ENCODE measurements at regions not wholly inside any gene's neighbourhood (a gene's known extent, or its start where the extent isn't known, plus 50 kb on each side); places are given as distances from the start of the nearest gene placed in this dataset.

- Histone ChIP-seq H3K27ac (ENCODE audit: low read depth in 2 of 2, low read length in 1 of 2) (no peak overlapping the region), H3K4me1 (ENCODE audit: control insufficient read depth in 2 of 2, insufficient read depth in 2 of 2, low read length in 1 of 2) (no peaks in the 10 kb centered on the region), H3K27me3 (ENCODE audit: control insufficient read depth in 1 of 2, insufficient read depth in 2 of 2, low read length in 2 of 2) (no peaks in the 10 kb centered on the region), H3K4me3 (ENCODE audit: low read depth in 1 of 2, low read length in 2 of 2) (no peak overlapping the region), H3K36me3 (ENCODE audit: control insufficient read depth in 2 of 2, insufficient read depth in 2 of 2, low read length in 1 of 2) (no peaks in the 10 kb centered on the region), H3K9me3 (ENCODE audit: control insufficient read depth in 2 of 2, insufficient read depth in 1 of 2, low read depth in 1 of 2, low read length in 1 of 2) (no peaks in the 10 kb centered on the region)
These were observed 131.2 kb upstream of the FAM20A start for GRCh38 chr17:68732301-68732749.

GRCh38 chr17:68731465-68731864, 130.3 kb upstream of the FAM20A start:
- 54 to 74% methylated on average over 4 of the region's 4 CpGs for WGBS, 2 donors
- H3K27ac ChIP-seq (ENCODE audit: low read depth in 2 of 2, low read length in 1 of 2) = no peak overlapping the region
- H3K27me3 ChIP-seq (ENCODE audit: control insufficient read depth in 1 of 2, insufficient read depth in 2 of 2, low read length in 2 of 2) = no peaks in the 10 kb centered on the region
- H3K4me1 ChIP-seq (ENCODE audit: control insufficient read depth in 2 of 2, insufficient read depth in 2 of 2, low read length in 1 of 2) = no peaks in the 10 kb centered on the region
- H3K9me3 ChIP-seq (ENCODE audit: control insufficient read depth in 2 of 2, insufficient read depth in 1 of 2, low read depth in 1 of 2, low read length in 1 of 2) = no peaks in the 10 kb centered on the region
- no peak overlapping the region for H3K4me3 ChIP-seq (ENCODE audit: low read depth in 1 of 2, low read length in 2 of 2)
- no peaks in the 10 kb centered on the region for H3K36me3 ChIP-seq (ENCODE audit: control insufficient read depth in 2 of 2, insufficient read depth in 2 of 2, low read length in 1 of 2)

DNA sequence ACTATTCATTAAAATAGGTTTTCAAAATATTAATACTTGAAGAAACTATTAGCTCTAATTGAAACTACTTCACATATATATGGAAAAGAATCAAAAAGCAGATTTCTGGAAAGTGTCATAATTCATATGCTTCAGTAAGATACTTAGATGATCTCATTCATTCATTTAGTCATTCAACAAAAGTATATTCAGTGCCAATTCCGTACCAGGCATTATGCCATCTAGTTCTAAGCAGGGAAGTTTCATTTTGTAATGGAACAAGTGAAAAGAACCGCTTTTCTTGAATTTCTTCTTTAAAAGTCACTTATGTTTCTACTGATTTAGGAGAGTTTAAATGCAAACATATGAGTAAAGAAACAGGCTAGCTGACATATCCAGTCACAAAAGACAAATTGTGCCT, 118.3 kb upstream of the FAM20A start:
- 42 to 59% methylated on average over 2 of the region's 2 CpGs for WGBS, 2 donors
- H3K36me3 ChIP-seq (ENCODE audit: control insufficient read depth in 2 of 2, insufficient read depth in 2 of 2, low read length in 1 of 2) = no peaks in the 10 kb centered on the region
- H3K27ac ChIP-seq (ENCODE audit: low read depth in 2 of 2, low read length in 1 of 2) = no peak overlapping the region
- no peaks in the 10 kb centered on the region for H3K4me1 ChIP-seq (ENCODE audit: control insufficient read depth in 2 of 2, insufficient read depth in 2 of 2, low read length in 1 of 2)
- H3K9me3 ChIP-seq (ENCODE audit: control insufficient read depth in 2 of 2, insufficient read depth in 1 of 2, low read depth in 1 of 2, low read length in 1 of 2) = no peaks in the 10 kb centered on the region
- no peak overlapping the region for H3K4me3 ChIP-seq (ENCODE audit: low read depth in 1 of 2, low read length in 2 of 2)
- no peaks in the 10 kb centered on the region for H3K27me3 ChIP-seq (ENCODE audit: control insufficient read depth in 1 of 2, insufficient read depth in 2 of 2, low read length in 2 of 2)

- Histone ChIP-seq H3K4me1 (ENCODE audit: control insufficient read depth in 2 of 2, insufficient read depth in 2 of 2, low read length in 1 of 2) (no peaks in the 10 kb centered on the region), H3K27me3 (ENCODE audit: control insufficient read depth in 1 of 2, insufficient read depth in 2 of 2, low read length in 2 of 2) (no peaks in the 10 kb centered on the region), H3K36me3 (ENCODE audit: control insufficient read depth in 2 of 2, insufficient read depth in 2 of 2, low read length in 1 of 2) (no peaks in the 10 kb centered on the region), H3K4me3 (ENCODE audit: low read depth in 1 of 2, low read length in 2 of 2) (no peak overlapping the region), H3K27ac (ENCODE audit: low read depth in 2 of 2, low read length in 1 of 2) (no peak overlapping the region), H3K9me3 (ENCODE audit: control insufficient read depth in 2 of 2, insufficient read depth in 1 of 2, low read depth in 1 of 2, low read length in 1 of 2) (no peaks in the 10 kb centered on the region)
- 67 to 70% methylated on average over 2 of the region's 2 CpGs for WGBS, 2 donors
These were observed 117.8 kb upstream of the FAM20A start for GRCh38 chr17:68718926-68719325.

DNA sequence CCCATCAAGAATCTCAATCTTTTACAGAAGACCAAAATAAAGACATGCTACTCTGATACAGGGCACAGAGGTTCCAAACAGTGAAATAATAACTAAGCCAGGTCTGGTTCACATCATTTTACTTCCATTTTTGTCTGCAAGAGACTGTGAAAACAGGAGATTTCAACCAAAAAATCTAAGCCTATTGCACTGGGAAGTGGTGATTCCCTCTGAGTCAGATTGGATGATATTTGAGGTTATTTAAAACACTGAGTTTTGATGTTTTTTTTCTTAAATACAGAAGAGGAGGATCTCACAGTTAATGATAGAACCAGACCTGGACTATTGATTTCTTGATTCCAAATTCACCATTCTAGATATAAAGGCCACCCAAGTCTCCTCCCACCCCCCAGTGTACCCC, 117.3 kb upstream of the FAM20A start:
- Histone ChIP-seq H3K9me3 (ENCODE audit: control insufficient read depth in 2 of 2, insufficient read depth in 1 of 2, low read depth in 1 of 2, low read length in 1 of 2) (no peaks in the 10 kb centered on the region), H3K36me3 (ENCODE audit: control insufficient read depth in 2 of 2, insufficient read depth in 2 of 2, low read length in 1 of 2) (no peaks in the 10 kb centered on the region), H3K4me3 (ENCODE audit: low read depth in 1 of 2, low read length in 2 of 2) (no peak overlapping the region), H3K4me1 (ENCODE audit: control insufficient read depth in 2 of 2, insufficient read depth in 2 of 2, low read length in 1 of 2) (no peaks in the 10 kb centered on the region), H3K27me3 (ENCODE audit: control insufficient read depth in 1 of 2, insufficient read depth in 2 of 2, low read length in 2 of 2) (no peaks in the 10 kb centered on the region), H3K27ac (ENCODE audit: low read depth in 2 of 2, low read length in 1 of 2) (no peak overlapping the region)

GRCh38 chr17:68714676-68715075, 113.5 kb upstream of the FAM20A start:
- 83 to 89% methylated on average over 2 of the region's 2 CpGs for WGBS, 2 donors
- no peaks in the 10 kb centered on the region for H3K9me3 ChIP-seq (ENCODE audit: control insufficient read depth in 2 of 2, insufficient read depth in 1 of 2, low read depth in 1 of 2, low read length in 1 of 2)
- H3K27ac ChIP-seq (ENCODE audit: low read depth in 2 of 2, low read length in 1 of 2) = no peak overlapping the region

DNA sequence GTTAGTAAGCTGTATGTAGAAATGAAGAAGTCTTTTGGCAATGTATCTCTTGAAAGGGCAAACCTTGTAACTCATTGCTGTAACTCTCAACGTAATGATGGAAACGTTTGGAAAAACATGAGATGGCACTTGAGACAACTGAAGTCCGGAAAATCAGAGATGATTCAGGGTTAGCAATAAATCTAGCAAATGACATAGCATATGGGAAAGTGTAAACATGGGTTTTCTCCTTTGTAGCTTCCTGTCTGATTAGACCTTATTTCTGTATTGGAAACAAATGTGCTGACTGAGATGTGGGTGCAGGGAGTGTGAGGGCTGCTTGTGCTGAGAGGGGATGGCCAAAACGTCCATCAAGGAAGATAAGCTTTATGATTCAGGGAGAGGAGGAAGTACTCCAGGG, 110.7 kb upstream of the FAM20A start:
- H3K36me3 ChIP-seq (ENCODE audit: control insufficient read depth in 2 of 2, insufficient read depth in 2 of 2, low read length in 1 of 2) = no peaks in the 10 kb centered on the region
- no peak overlapping the region for H3K27ac ChIP-seq (ENCODE audit: low read depth in 2 of 2, low read length in 1 of 2)
- 41 to 48% methylated on average over 4 of the region's 4 CpGs for WGBS, 2 donors
- H3K4me1 ChIP-seq (ENCODE audit: control insufficient read depth in 2 of 2, insufficient read depth in 2 of 2, low read length in 1 of 2) = no peaks in the 10 kb centered on the region
- no peaks in the 10 kb centered on the region for H3K9me3 ChIP-seq (ENCODE audit: control insufficient read depth in 2 of 2, insufficient read depth in 1 of 2, low read depth in 1 of 2, low read length in 1 of 2)
- no peaks in the 10 kb centered on the region for H3K27me3 ChIP-seq (ENCODE audit: control insufficient read depth in 1 of 2, insufficient read depth in 2 of 2, low read length in 2 of 2)
- no peak overlapping the region for H3K4me3 ChIP-seq (ENCODE audit: low read depth in 1 of 2, low read length in 2 of 2)

More at GRCh38 chr17:68714676-68715075, 113.5 kb upstream of the FAM20A start:
- Histone ChIP-seq H3K4me3 (ENCODE audit: low read depth in 1 of 2, low read length in 2 of 2) (no peak overlapping the region), H3K36me3 (ENCODE audit: control insufficient read depth in 2 of 2, insufficient read depth in 2 of 2, low read length in 1 of 2) (no peaks in the 10 kb centered on the region), H3K27me3 (ENCODE audit: control insufficient read depth in 1 of 2, insufficient read depth in 2 of 2, low read length in 2 of 2) (no peaks in the 10 kb centered on the region), H3K4me1 (ENCODE audit: control insufficient read depth in 2 of 2, insufficient read depth in 2 of 2, low read length in 1 of 2) (no peaks in the 10 kb centered on the region)

DNA sequence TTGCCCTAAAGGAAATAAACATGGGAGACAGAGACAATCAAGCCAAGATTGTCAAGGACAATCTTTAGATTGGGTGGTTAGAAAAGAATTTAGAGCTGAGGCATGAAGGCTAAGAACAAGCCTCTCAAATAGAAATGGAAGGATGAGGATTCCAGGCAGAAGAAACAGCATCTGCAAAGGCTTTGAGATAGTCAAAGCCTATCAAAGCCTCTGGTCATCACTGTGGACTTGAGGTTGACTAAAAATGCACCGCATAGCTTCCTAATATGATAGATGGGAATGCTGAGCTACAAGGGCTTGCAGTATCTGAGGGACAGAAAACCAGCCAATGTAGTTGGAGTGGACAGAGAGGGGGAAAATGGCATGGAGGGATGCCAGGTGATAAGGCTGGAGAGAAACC, 109.8 kb upstream of the FAM20A start:
- H3K9me3 ChIP-seq (ENCODE audit: control insufficient read depth in 2 of 2, insufficient read depth in 1 of 2, low read depth in 1 of 2, low read length in 1 of 2) = no peaks in the 10 kb centered on the region
- no peaks in the 10 kb centered on the region for H3K36me3 ChIP-seq (ENCODE audit: control insufficient read depth in 2 of 2, insufficient read depth in 2 of 2, low read length in 1 of 2)
- no peaks in the 10 kb centered on the region for H3K4me1 ChIP-seq (ENCODE audit: control insufficient read depth in 2 of 2, insufficient read depth in 2 of 2, low read length in 1 of 2)
- H3K27ac ChIP-seq (ENCODE audit: low read depth in 2 of 2, low read length in 1 of 2) = no peak overlapping the region
- no peaks in the 10 kb centered on the region for H3K27me3 ChIP-seq (ENCODE audit: control insufficient read depth in 1 of 2, insufficient read depth in 2 of 2, low read length in 2 of 2)
- H3K4me3 ChIP-seq (ENCODE audit: low read depth in 1 of 2, low read length in 2 of 2) = no peak overlapping the region
- 90 to 94% methylated on average over 1 of the region's 1 CpG for WGBS, 2 donors

DNA sequence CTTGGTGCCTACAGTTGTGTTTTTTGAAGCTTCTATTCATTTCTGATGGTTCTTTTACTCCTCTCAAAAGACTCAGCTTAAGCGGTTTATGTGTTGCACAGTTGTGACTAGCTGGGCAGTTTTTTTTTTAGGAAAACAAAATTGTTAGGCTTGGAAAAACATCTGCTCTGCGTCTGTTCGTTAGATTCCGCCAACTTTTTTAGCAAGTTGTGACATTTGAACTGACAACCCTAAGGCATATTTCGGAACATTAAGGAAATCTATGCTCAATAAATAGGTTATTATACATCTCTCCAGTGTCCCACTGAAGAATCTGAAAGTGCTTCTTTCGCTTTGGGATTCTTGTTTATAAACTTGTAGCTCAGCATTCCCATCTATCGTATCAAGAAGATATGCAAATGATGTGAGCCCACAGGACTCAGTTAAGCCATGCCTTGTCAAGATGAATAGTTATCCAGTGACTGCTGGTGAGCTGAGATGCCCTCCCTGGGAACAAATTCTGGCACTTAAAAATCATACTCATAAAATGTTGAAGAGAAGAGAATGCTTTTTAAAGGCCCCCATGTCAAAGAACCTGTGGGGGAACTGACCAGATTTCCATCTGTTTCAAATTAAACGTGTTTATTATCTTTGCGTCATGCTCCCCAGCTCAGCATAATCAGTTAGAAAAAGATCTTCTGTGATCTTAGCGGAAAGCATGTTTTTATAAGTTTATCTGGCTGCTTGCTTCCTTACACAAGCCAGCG, 109.0 kb upstream of the FAM20A start:
- Histone ChIP-seq H3K4me3 (ENCODE audit: low read depth in 1 of 2, low read length in 2 of 2) (no peak overlapping the region), H3K9me3 (ENCODE audit: control insufficient read depth in 2 of 2, insufficient read depth in 1 of 2, low read depth in 1 of 2, low read length in 1 of 2) (no peaks in the 10 kb centered on the region), H3K4me1 (ENCODE audit: control insufficient read depth in 2 of 2, insufficient read depth in 2 of 2, low read length in 1 of 2) (no peaks in the 10 kb centered on the region), H3K27me3 (ENCODE audit: control insufficient read depth in 1 of 2, insufficient read depth in 2 of 2, low read length in 2 of 2) (no peaks in the 10 kb centered on the region), H3K27ac (ENCODE audit: low read depth in 2 of 2, low read length in 1 of 2) (peak overlapping the region in 1 of 2 donors; percentile 0), H3K36me3 (ENCODE audit: control insufficient read depth in 2 of 2, insufficient read depth in 2 of 2, low read length in 1 of 2) (no peaks in the 10 kb centered on the region)
- WGBS, 2 donors = 58 to 60% methylated on average over 11 of the region's 11 CpGs

GRCh38 chr17:68709461-68709860, 108.3 kb upstream of the FAM20A start:
- H3K9me3 ChIP-seq (ENCODE audit: control insufficient read depth in 2 of 2, insufficient read depth in 1 of 2, low read depth in 1 of 2, low read length in 1 of 2) = no peaks in the 10 kb centered on the region
- no peaks in the 10 kb centered on the region for H3K4me1 ChIP-seq (ENCODE audit: control insufficient read depth in 2 of 2, insufficient read depth in 2 of 2, low read length in 1 of 2)
- peak overlapping the region in 1 of 2 donors; percentile 17 for H3K27ac ChIP-seq (ENCODE audit: low read depth in 2 of 2, low read length in 1 of 2)
- H3K4me3 ChIP-seq (ENCODE audit: low read depth in 1 of 2, low read length in 2 of 2) = no peak overlapping the region
- 86 to 88% methylated on average over 6 of the region's 6 CpGs for WGBS, 2 donors
- no peaks in the 10 kb centered on the region for H3K27me3 ChIP-seq (ENCODE audit: control insufficient read depth in 1 of 2, insufficient read depth in 2 of 2, low read length in 2 of 2)
- no peaks in the 10 kb centered on the region for H3K36me3 ChIP-seq (ENCODE audit: control insufficient read depth in 2 of 2, insufficient read depth in 2 of 2, low read length in 1 of 2)
